ENCODE measurements at regions not wholly inside any gene's neighbourhood (a gene's known extent, or its start where the extent isn't known, plus 50 kb on each side); places are given as distances from the start of the nearest gene placed in this dataset.
A peak's percentile ranks its signal among the peaks of the same experiment; 100 is the strongest.

DNA sequence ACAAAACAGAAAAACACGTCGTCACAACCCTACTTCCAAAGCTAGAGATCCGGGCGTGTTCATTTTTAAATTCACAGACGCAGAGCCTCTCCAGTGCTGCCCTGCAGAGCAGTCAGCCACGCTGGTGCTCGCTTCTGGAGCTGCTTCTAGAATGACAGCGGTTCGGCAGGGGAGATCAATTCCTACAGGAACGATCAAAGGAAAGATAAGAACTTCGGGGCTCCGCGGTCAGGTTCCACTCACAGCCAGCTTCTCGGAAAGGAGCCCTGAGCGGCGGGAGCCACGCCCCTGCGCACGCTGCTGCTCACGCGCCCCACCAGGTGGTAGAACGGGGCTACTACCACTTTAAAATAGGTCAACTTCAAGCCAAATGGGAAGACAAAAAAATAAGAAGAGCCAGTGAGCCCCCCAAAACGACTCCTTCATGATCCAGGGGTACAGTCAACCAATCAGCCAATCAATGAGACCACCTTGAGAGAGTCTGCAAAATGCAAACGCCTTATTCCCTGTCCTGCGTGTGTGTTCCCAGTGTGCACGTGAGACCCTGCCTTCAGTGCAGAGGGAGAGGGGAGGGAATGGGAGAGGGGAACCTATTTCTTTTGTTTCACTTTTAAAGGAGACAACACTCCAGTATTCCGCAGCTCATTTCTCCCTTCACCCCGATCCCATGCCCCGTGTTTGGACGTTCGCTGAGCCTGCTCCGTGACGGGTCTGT lies 209.7 kb downstream of the RBFOX3 start:
- Histone ChIP-seq H3K4me2 (ENCODE audit: control insufficient read depth, extremely low read depth, insufficient read depth, low read depth, low read length) (peak overlapping the region; percentile 78), H3K9me1 (ENCODE audit: control insufficient read depth, extremely low read depth, insufficient read depth, low read length) (no peaks in the 10 kb centered on the region), H3K4me1 (ENCODE audit: control insufficient read depth, extremely low read depth, insufficient read depth, low read length) (peaks cover 4% of the 10 kb centered on the region), H3K9ac (ENCODE audit: control insufficient read depth, extremely low read depth, insufficient read depth, low read length) (no peak overlapping the region), H2AFZ (ENCODE audit: control insufficient read depth, low read length) (peak overlapping the region; percentile 65), H3K4me3 (ENCODE audit: control insufficient read depth in 2 of 3, extremely low read depth in 1 of 3, insufficient read depth in 2 of 3, low read depth in 1 of 3, low read length in 3 of 3) (peak overlapping the region in 2 of 3 experiments; percentile 41 to 54), H3K27me3 (ENCODE audit: control insufficient read depth, extremely low read depth, insufficient read depth, low read length) (peaks cover 52% of the 10 kb centered on the region), H3K79me2 (ENCODE audit: control insufficient read depth, insufficient read depth, low read length) (no peaks in the 10 kb centered on the region), H3K27ac (ENCODE audit: control insufficient read depth, insufficient read depth, low read length) (no peak overlapping the region), H4K20me1 (ENCODE audit: control insufficient read depth, extremely low read depth, insufficient read depth, low read length) (peaks cover 3% of the 10 kb centered on the region), H3K36me3 (ENCODE audit: control insufficient read depth in 2 of 2, extremely low read depth in 1 of 2, insufficient read depth in 2 of 2, low read length in 2 of 2) (no peaks in the 10 kb centered on the region), H3K9me3 (ENCODE audit: control insufficient read depth, low read depth, low read length) (no peaks in the 10 kb centered on the region)
- DNase-seq (ENCODE audit: low read depth, low spot score) (no peak), FAIRE-seq (peak; percentile 23)
- dilution Hi-C loops (cut with MboI; ENCODE audit: extremely low pct_ligation_motif_present, low sequenced_read_pairs) = no loop called here
- peak; percentile 80 to 97 (median 89) for TF ChIP-seq CTCF (optimal IDR thresholded peaks at IDR 0.05 in 1 of 3, IDR thresholded peaks at IDR 0.05 in 1 of 3, conservative IDR thresholded peaks at IDR 0.05 in 1 of 3; ENCODE audit: extremely low read depth in 1 of 3, insufficient read depth in 2 of 3, low read length in 3 of 3)
- TF ChIP-seq EZH2 (IDR thresholded peaks at IDR 0.05; ENCODE audit: low read length) = no peak

DNA sequence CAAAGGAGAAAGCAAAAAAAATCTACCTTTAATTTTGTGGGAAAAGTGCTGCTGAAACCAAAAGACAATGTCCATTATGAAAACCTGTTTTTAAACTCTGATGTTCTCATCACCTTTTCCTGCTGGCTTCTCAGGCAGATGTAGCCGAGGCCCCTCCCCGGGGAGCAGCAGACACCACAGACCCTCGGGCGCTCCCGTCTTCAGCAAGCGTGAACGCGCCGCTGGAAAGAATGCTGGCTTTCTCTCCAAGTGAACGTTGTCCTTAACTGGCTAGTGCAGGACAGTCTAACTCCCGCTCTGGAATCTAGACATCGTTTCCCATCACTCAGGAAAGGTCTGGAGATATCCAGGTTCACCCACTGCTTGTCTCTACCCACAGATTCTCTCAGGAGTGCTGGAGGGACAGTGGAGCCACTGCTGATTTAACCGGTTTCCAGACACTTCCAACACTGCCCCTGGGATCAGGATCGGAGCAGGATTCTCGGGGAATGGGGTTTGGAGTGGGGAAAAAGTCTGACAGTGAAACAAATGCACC lies 211.2 kb downstream of the RBFOX3 start:
- Histone ChIP-seq H3K27me3 (ENCODE audit: control insufficient read depth, extremely low read depth, insufficient read depth, low read length) (peaks cover 59% of the 10 kb centered on the region), H3K9me1 (ENCODE audit: control insufficient read depth, extremely low read depth, insufficient read depth, low read length) (no peaks in the 10 kb centered on the region), H3K4me2 (ENCODE audit: control insufficient read depth, extremely low read depth, insufficient read depth, low read depth, low read length) (no peak overlapping the region), H3K9me3 (ENCODE audit: control insufficient read depth, low read depth, low read length) (no peaks in the 10 kb centered on the region), H3K36me3 (ENCODE audit: control insufficient read depth in 2 of 2, extremely low read depth in 1 of 2, insufficient read depth in 2 of 2, low read length in 2 of 2) (no peaks in the 10 kb centered on the region), H3K9ac (ENCODE audit: control insufficient read depth, extremely low read depth, insufficient read depth, low read length) (no peak overlapping the region), H3K4me1 (ENCODE audit: control insufficient read depth, extremely low read depth, insufficient read depth, low read length) (peaks cover 4% of the 10 kb centered on the region), H2AFZ (ENCODE audit: control insufficient read depth, low read length) (no peak overlapping the region), H3K79me2 (ENCODE audit: control insufficient read depth, insufficient read depth, low read length) (no peaks in the 10 kb centered on the region), H3K4me3 (ENCODE audit: control insufficient read depth in 2 of 3, extremely low read depth in 1 of 3, insufficient read depth in 2 of 3, low read depth in 1 of 3, low read length in 3 of 3) (no peak overlapping the region), H3K27ac (ENCODE audit: control insufficient read depth, insufficient read depth, low read length) (no peak overlapping the region), H4K20me1 (ENCODE audit: control insufficient read depth, extremely low read depth, insufficient read depth, low read length) (peaks cover 3% of the 10 kb centered on the region)
- TF ChIP-seq CTCF (optimal IDR thresholded peaks at IDR 0.05 in 1 of 3, IDR thresholded peaks at IDR 0.05 in 1 of 3, conservative IDR thresholded peaks at IDR 0.05 in 1 of 3; ENCODE audit: extremely low read depth in 1 of 3, insufficient read depth in 2 of 3, low read length in 3 of 3) (no peak), EZH2 (IDR thresholded peaks at IDR 0.05; ENCODE audit: low read length) (peak; percentile 62)
- FAIRE-seq (no peak), DNase-seq (ENCODE audit: low read depth, low spot score) (no peak)
- dilution Hi-C loops (cut with MboI; ENCODE audit: extremely low pct_ligation_motif_present, low sequenced_read_pairs) = loop anchor here (25.0 kb wide), 1 partner anchor 362 kb away; no protein-coding TSS in a partner anchor

All from keratinocyte (primary cell).